Vagina (tissue), 2 donors: ENCODE measurements at regions not wholly inside any gene's neighbourhood (a gene's known extent, or its start where the extent isn't known, plus 50 kb on each side); places are given as distances from the start of the nearest gene placed in this dataset.

ENCODE experiments used
- DNase-seq, 2 donors: peaks; one replicate each; pipeline ENCODE4 v3.0.0-alpha.2; 2017; ENCODE audit errors: extremely low spot score in 2 of 2
- H3K27ac ChIP-seq: fragments of 200-600 bp; sonication (generic); one replicate; pipeline ENCODE4 v1.5.1; 2019
- H3K27me3 ChIP-seq: fragments of 200-600 bp; sonication (generic); one replicate; pipeline ENCODE4 v1.5.1; 2019
- H3K36me3 ChIP-seq, 2 donors: fragments of 200-600 bp; sonication (generic); one replicate each; pipeline ENCODE4 v1.5.1; 2017 to 2019
- H3K4me1 ChIP-seq: fragments of 200-600 bp; sonication (generic); one replicate; pipeline ENCODE4 v1.5.1; 2019
- H3K4me3 ChIP-seq, 2 donors: fragments of 200-600 bp; sonication (generic); 1 replicate in 1 of 2; 2 replicates in 1 of 2; pipeline ENCODE4 v1.5.1; 2016 to 2019
- H3K9me3 ChIP-seq: fragments of 200-600 bp; sonication (generic); one replicate; pipeline ENCODE4 v1.5.1; 2019
- POLR2A ChIP-seq, 2 donors: fragments of 450-650 bp; IDR thresholded peaks; one replicate each; pipeline ENCODE4 v1.6.1; 2017; ENCODE audit warnings: antibody characterized with exemption in 2 of 2, mild to moderate bottlenecking in 2 of 2, moderate library complexity in 2 of 2
- POLR2AphosphoS5 ChIP-seq, 2 donors: sonication (generic); formaldehyde crosslinking; IDR thresholded peaks; one replicate each; pipeline ENCODE4 v1.9.0; 2017; ENCODE audit warnings: antibody characterized with exemption in 2 of 2, mild to moderate bottlenecking in 2 of 2, low read depth in 1 of 2; ENCODE audit not compliant: insufficient read depth in 1 of 2
- intact Hi-C: fragments of 100-400 bp; cut with DNase I; formaldehyde crosslinking; loops from one replicate; pipeline ENCODE4 v1.15.1; 2023
- TF ChIP-seq, protein P1 (sequence below), 3 experiments: fragments of 450-650 bp in 2 of 3; fragments of 200-600 bp in 1 of 3; sonication (generic) in 1 of 3; IDR thresholded peaks; one replicate each; pipeline ENCODE4 v1.5.1; 2017 to 2019; ENCODE audit warnings: antibody characterized with exemption in 3 of 3, mild to moderate bottlenecking in 2 of 3, moderate library complexity in 2 of 3

DNA sequence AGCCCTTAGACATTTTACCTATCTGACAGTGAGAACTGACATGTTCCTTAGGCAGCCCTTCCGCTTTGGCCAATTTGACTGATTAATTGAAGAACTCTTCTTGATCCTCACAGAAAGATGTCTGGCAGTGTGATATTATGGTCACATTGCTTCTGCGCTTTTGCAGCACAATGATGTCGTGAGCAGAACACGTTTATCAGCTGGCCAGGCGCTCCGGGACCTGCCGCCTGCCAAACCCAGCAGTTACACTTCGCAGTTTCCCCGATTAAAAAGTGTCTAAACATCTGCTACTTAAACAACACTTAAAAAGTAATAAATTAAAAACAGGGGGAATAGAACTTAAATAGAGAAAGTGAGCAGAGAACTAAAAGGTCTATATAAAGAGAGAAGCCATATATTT is 103.5 kb upstream of the ETS2 start:
- H3K9me3 ChIP-seq = no peaks in the 10 kb centered on the region
- TF ChIP-seq POLR2AphosphoS5 (IDR thresholded peaks at IDR 0.05; ENCODE audit: insufficient read depth in 1 of 2, low read depth in 1 of 2) = no peak
- intact Hi-C loops = no loop called here
- no peaks in the 10 kb centered on the region for H3K27me3 ChIP-seq
- H3K4me1 ChIP-seq = no peaks in the 10 kb centered on the region
- no peaks in the 10 kb centered on the region for H3K36me3 ChIP-seq
- H3K4me3 ChIP-seq = no peak overlapping the region
- H3K27ac ChIP-seq = no peak overlapping the region
- no peak for DNase-seq

DNA sequence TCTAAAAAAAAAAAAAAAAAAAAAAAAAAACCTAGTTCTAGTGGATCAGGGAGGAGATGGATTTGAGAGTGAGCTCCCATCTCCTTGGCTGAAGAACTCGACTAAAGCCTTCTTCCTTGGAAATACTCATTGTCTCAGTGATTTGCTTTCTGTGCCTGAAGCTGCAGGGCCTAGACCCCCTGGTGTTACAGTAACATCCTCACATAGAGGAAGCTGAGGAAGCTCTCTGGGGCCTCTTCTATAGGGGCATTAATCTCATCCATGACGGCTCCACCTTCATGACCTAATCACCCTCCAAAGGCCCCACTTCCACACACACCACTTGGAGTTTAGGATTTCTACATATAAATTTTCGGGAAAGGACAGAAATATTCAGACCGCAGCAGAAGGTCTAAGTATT is 95.9 kb upstream of the ETS2 start:
- no peak overlapping the region for H3K27ac ChIP-seq
- no peak overlapping the region for H3K4me3 ChIP-seq
- H3K36me3 ChIP-seq = no peaks in the 10 kb centered on the region
- no peak for DNase-seq
- intact Hi-C loops = no loop called here
- no peaks in the 10 kb centered on the region for H3K4me1 ChIP-seq
- H3K9me3 ChIP-seq = no peaks in the 10 kb centered on the region
- TF ChIP-seq, protein P1, sequence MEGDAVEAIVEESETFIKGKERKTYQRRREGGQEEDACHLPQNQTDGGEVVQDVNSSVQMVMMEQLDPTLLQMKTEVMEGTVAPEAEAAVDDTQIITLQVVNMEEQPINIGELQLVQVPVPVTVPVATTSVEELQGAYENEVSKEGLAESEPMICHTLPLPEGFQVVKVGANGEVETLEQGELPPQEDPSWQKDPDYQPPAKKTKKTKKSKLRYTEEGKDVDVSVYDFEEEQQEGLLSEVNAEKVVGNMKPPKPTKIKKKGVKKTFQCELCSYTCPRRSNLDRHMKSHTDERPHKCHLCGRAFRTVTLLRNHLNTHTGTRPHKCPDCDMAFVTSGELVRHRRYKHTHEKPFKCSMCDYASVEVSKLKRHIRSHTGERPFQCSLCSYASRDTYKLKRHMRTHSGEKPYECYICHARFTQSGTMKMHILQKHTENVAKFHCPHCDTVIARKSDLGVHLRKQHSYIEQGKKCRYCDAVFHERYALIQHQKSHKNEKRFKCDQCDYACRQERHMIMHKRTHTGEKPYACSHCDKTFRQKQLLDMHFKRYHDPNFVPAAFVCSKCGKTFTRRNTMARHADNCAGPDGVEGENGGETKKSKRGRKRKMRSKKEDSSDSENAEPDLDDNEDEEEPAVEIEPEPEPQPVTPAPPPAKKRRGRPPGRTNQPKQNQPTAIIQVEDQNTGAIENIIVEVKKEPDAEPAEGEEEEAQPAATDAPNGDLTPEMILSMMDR (IDR thresholded peaks at IDR 0.05) = no peak
- no peak for TF ChIP-seq POLR2AphosphoS5 (IDR thresholded peaks at IDR 0.05; ENCODE audit: insufficient read depth in 1 of 2, low read depth in 1 of 2)
- no peak for TF ChIP-seq POLR2A (IDR thresholded peaks at IDR 0.05)
- H3K27me3 ChIP-seq = no peaks in the 10 kb centered on the region

DNA sequence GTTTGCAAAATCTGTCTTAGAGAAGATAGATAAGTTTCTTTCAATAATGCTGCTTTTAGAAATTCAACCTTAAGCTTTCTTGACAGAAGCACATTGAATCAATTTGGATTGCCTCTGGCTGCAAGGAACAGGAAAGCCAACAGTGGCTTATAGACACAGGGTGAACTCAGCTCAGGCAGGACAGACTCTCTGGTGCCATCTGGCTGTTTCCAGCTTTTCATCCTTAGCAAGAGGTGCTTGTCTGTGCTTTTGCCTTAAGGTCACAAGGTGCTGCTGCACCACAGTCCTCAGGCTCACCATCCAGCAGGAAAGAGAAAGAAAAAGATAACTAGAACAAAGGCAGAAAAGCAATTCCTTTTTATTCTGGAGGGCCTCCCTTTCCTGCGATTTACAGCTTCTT is 93.7 kb upstream of the ETS2 start:
- no peak for DNase-seq

DNA sequence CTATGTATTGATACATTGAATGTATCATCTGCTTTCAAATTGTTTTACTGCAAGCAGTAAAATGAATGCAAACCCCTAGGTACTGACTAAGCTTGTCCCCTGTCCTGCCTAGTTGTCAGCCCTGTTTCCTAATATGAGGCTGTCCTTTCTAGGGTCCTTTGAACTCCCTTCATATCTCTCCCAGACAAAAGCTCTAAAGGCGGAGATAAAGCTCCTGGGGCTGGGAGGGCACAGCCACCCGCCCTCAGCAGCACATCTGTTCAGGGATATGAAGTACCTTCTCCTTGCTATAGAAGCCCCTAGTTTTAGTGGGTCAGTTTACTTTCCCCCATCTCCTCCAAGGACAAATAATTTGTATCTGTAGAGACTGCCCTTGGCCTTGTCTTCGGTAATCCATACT is 93.1 kb upstream of the ETS2 start:
- intact Hi-C loops = no loop called here
- H3K27me3 ChIP-seq = no peaks in the 10 kb centered on the region
- no peak overlapping the region for H3K27ac ChIP-seq
- H3K4me3 ChIP-seq = no peak overlapping the region
- no peaks in the 10 kb centered on the region for H3K4me1 ChIP-seq
- no peaks in the 10 kb centered on the region for H3K9me3 ChIP-seq
- no peak for DNase-seq
- no peaks in the 10 kb centered on the region for H3K36me3 ChIP-seq
- TF ChIP-seq POLR2A (IDR thresholded peaks at IDR 0.05) (no peak), POLR2AphosphoS5 (IDR thresholded peaks at IDR 0.05; ENCODE audit: insufficient read depth in 1 of 2, low read depth in 1 of 2) (no peak)
- TF ChIP-seq, protein P1 (IDR thresholded peaks at IDR 0.05) = no peak

More for the DNA sequence above, 93.7 kb upstream of the ETS2 start:
- TF ChIP-seq POLR2A (IDR thresholded peaks at IDR 0.05) = no peak
- TF ChIP-seq, protein P1 (IDR thresholded peaks at IDR 0.05) = peak in 1 of 3 experiments; percentile 13
- Histone ChIP-seq H3K27ac (no peak overlapping the region), H3K9me3 (no peaks in the 10 kb centered on the region), H3K27me3 (no peaks in the 10 kb centered on the region), H3K36me3 (no peaks in the 10 kb centered on the region), H3K4me1 (no peaks in the 10 kb centered on the region), H3K4me3 (no peak overlapping the region)
- intact Hi-C loops = no loop called here

DNA sequence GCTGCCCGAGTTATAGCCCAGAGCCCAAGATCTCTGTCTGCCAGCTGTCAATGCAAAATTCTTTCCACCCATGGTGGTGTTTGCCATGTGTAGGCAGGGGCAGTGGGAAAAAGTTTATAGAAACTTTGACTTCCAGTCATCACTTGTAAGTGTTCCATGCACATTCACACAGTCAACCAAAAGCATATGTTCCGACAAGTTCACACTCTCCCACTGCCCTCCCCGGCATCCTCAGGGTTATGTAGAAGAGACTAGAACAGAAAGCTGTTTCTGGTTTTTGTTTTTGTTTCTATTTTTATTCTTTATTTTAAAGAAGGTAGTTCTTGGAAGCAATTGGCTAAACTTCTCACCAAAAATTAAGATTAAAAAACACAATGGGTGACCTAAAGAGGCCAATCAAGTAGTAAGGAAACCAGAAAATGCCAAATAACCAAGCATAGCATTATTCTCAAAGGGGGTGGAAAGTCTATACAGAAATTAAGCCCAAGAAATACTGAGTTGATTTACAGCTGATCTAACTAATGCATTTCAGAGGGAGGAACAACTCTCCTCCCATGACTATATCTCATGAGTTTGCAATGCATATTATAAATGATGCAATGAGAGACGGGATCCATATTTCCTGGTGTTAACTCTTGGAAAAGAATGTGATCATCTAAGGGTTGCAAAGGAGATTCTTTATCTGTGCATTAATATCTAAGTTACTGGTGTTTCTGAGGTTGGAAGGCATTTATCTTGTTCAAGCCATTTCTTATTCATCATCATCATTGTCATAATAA is 91.5 kb upstream of the ETS2 start:
- no peak for DNase-seq
- H3K27ac ChIP-seq = no peak overlapping the region
- no peaks in the 10 kb centered on the region for H3K36me3 ChIP-seq
- intact Hi-C loops = no loop called here
- H3K4me1 ChIP-seq = no peaks in the 10 kb centered on the region
- H3K9me3 ChIP-seq = no peaks in the 10 kb centered on the region
- H3K27me3 ChIP-seq = no peaks in the 10 kb centered on the region
- H3K4me3 ChIP-seq = no peak overlapping the region
- TF ChIP-seq POLR2A (IDR thresholded peaks at IDR 0.05) (no peak), POLR2AphosphoS5 (IDR thresholded peaks at IDR 0.05; ENCODE audit: insufficient read depth in 1 of 2, low read depth in 1 of 2) (no peak)
- TF ChIP-seq, protein P1 (IDR thresholded peaks at IDR 0.05) = no peak
